Prostate gland (tissue), 2 donors: ENCODE measurements at regions not wholly inside any gene's neighbourhood (a gene's known extent, or its start where the extent isn't known, plus 50 kb on each side); places are given as distances from the start of the nearest gene placed in this dataset.

Experiments
- DNase-seq: peaks from one replicate; pipeline ENCODE4 v3.0.0-alpha.2; 2019; ENCODE audit warnings: low spot score
- H3K27ac ChIP-seq, 2 donors: fragments of 200-600 bp; sonication (generic); 2 replicates each; pipeline ENCODE4 v1.5.1; 2017 to 2019
- H3K27me3 ChIP-seq: fragments of 200-600 bp; sonication (generic); replicated peaks from 2 replicates; pipeline ENCODE4 v1.5.1; 2019; ENCODE audit not compliant: insufficient read depth
- H3K36me3 ChIP-seq, 2 donors: fragments of 200-600 bp; sonication (generic); 1 replicate in 1 of 2; 2 replicates in 1 of 2; pipeline versions ENCODE4 v1.5.1 to v1.8.1; 2017 to 2019
- H3K4me1 ChIP-seq: fragments of 200-600 bp; sonication (generic); replicated peaks from 2 replicates; pipeline ENCODE4 v1.5.1; 2019
- H3K4me3 ChIP-seq, 2 donors: fragments of 200-600 bp; sonication (generic); 2 replicates each; pipeline ENCODE4 v1.5.1; 2017 to 2019
- H3K9me3 ChIP-seq: fragments of 200-600 bp; sonication (generic); 2 replicates; pipeline ENCODE4 v1.5.1; 2017
- CTCF ChIP-seq, 4 experiments: fragments of 200-600 bp in 2 of 4; fragments of 450-650 bp in 2 of 4; sonication (generic) in 2 of 4; IDR thresholded peaks; 1 replicate in 3 of 4; 2 replicates in 1 of 4; pipeline ENCODE4 v1.5.1; 2016 to 2019; ENCODE audit warnings: antibody characterized with exemption in 4 of 4, mild to moderate bottlenecking in 2 of 4, moderate library complexity in 2 of 4
- POLR2A ChIP-seq: fragments of 450-650 bp; IDR thresholded peaks from one replicate; pipeline ENCODE4 v1.6.1; 2016; ENCODE audit warnings: antibody characterized with exemption, mild to moderate bottlenecking
- POLR2AphosphoS5 ChIP-seq: sonication (generic); formaldehyde crosslinking; IDR thresholded peaks from one replicate; pipeline ENCODE4 v1.6.1; 2017; ENCODE audit warnings: antibody characterized with exemption
- WGBS: methylation state at CpG from one replicate; pipeline ENCODE4 v1.1.5; 2018; 5-methylcytosine and 5-hydroxymethylcytosine counted together
- intact Hi-C: fragments of 100-400 bp; cut with DNase I; formaldehyde crosslinking; loops from one replicate; pipeline ENCODE4 v1.14.2; 2022

- Histone ChIP-seq H3K36me3 (no peaks in the 10 kb centered on the region), H3K4me3 (no peak overlapping the region), H3K4me1 (no peaks in the 10 kb centered on the region), H3K27me3 (no peaks in the 10 kb centered on the region), H3K9me3 (no peaks in the 10 kb centered on the region), H3K27ac (no peak overlapping the region)
- DNase-seq: no peak
- WGBS: 85% methylated on average over 5 of the region's 6 CpGs
- intact Hi-C loops: no loop called here
- TF ChIP-seq POLR2AphosphoS5: no peak
- TF ChIP-seq POLR2A: no peak
- no peak for TF ChIP-seq CTCF (IDR thresholded peaks at IDR 0.05)
Measured at GRCh38 chr14:76639606-76640229, 121.5 kb upstream of the VASH1 start.

- Histone ChIP-seq H3K4me3 (no peak overlapping the region), H3K27ac (no peak overlapping the region), H3K9me3 (no peaks in the 10 kb centered on the region), H3K27me3 (no peaks in the 10 kb centered on the region), H3K36me3 (no peaks in the 10 kb centered on the region), H3K4me1 (no peaks in the 10 kb centered on the region)
- intact Hi-C loops: no loop called here
- WGBS: 60% methylated on average over 1 of the region's 1 CpG
- no peak for DNase-seq
- TF ChIP-seq POLR2AphosphoS5: no peak
- no peak for TF ChIP-seq POLR2A
- TF ChIP-seq CTCF (IDR thresholded peaks at IDR 0.05): no peak
Measured at GRCh38 chr14:76640923-76641395, 120.3 kb upstream of the VASH1 start.

DNA sequence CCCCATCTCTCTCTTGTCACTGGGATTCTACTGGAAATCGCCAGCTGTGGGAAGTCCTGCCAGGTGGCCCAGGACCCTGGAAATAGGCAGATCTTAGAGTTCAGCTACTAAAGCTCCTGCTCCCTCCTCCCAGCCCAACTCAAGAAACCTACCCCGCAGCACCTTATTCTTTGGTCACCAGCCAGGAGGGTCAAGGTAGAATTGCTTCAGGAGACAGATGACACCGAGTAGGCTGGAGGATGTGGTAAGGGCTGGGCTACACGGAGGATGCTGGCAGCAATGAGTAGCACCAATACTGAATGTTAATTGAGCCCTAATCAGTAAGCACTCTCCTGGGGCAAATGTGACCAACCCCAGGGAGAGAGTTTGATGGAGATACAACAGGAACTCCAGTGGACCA, 119.7 kb upstream of the VASH1 start:
- 76% methylated on average over 4 of the region's 4 CpGs for WGBS
- H3K27ac ChIP-seq: no peak overlapping the region
- H3K27me3 ChIP-seq: no peaks in the 10 kb centered on the region
- no peaks in the 10 kb centered on the region for H3K36me3 ChIP-seq
- no peak overlapping the region for H3K4me3 ChIP-seq
- H3K9me3 ChIP-seq: no peaks in the 10 kb centered on the region
- TF ChIP-seq POLR2A (no peak), CTCF (IDR thresholded peaks at IDR 0.05) (no peak), POLR2AphosphoS5 (no peak)
- DNase-seq: no peak
- no peaks in the 10 kb centered on the region for H3K4me1 ChIP-seq
- intact Hi-C loops: no loop called here

DNA sequence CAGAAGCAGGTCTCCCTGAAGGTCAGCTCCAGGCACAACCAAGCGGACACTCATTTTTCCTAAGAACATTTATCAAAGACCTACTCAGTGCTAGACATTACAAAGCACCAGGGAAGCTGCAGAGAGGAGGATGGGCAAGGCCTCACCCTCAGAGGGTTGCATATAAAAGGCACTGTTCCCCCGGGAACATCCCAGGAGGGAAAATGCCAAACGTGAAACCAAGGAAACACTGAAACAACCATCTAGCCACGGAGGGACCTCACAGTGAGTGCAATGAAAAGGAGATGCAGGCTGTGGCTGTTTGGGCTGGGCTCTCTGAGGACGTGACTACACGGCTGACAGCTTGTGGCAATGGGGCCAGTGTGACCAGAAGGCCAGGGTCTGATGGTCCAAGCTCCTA, 117.4 kb upstream of the VASH1 start:
- intact Hi-C loops: no loop called here
- H3K4me1 ChIP-seq: no peaks in the 10 kb centered on the region

More for the DNA sequence above, 117.4 kb upstream of the VASH1 start:
- TF ChIP-seq POLR2A: no peak
- no peak for TF ChIP-seq POLR2AphosphoS5
- no peak for TF ChIP-seq CTCF (IDR thresholded peaks at IDR 0.05)
- Histone ChIP-seq H3K36me3 (no peaks in the 10 kb centered on the region), H3K27ac (no peak overlapping the region), H3K4me3 (no peak overlapping the region), H3K9me3 (no peaks in the 10 kb centered on the region), H3K27me3 (no peaks in the 10 kb centered on the region)
- no peak for DNase-seq
- 69% methylated on average over 6 of the region's 6 CpGs for WGBS
